Natural killer cell (primary cell): ENCODE measurements at regions not wholly inside any gene's neighbourhood (a gene's known extent, or its start where the extent isn't known, plus 50 kb on each side); places are given as distances from the start of the nearest gene placed in this dataset.

Source experiments
- ATAC-seq, 3 donors: fragments of 150-1000 bp in 2 of 3; fragments of 200-7000 bp in 1 of 3; cut with Tn5 transposase; 1 replicate in 1 of 3; 2 replicates in 2 of 3; pipeline ENCODE4 v1.10.0; 2021; ENCODE audit warnings: mild to moderate bottlenecking in 2 of 3, moderate library complexity in 2 of 3
- DNase-seq, 2 donors: peaks; one replicate each; pipeline versions ENCODE4 v3.0.0 to v3.0.0-alpha.2; 2013 to 2021; ENCODE audit warnings: mixed read lengths in 1 of 2
- H3K27ac ChIP-seq: one replicate; pipeline ENCODE4 v1.5.1; 2013; ENCODE audit warnings: mild to moderate bottlenecking, low read length
- H3K27me3 ChIP-seq: one replicate; pipeline ENCODE4 v1.6.1; 2013; ENCODE audit warnings: low read length; ENCODE audit not compliant: control insufficient read depth, insufficient read depth
- H3K36me3 ChIP-seq: one replicate; pipeline ENCODE4 v1.6.1; 2013; ENCODE audit warnings: low read length; ENCODE audit not compliant: control insufficient read depth, insufficient read depth
- H3K4me1 ChIP-seq: one replicate; pipeline ENCODE4 v1.6.1; 2013; ENCODE audit warnings: low read length; ENCODE audit not compliant: control insufficient read depth, insufficient read depth
- H3K4me3 ChIP-seq: one replicate; pipeline ENCODE4 v1.5.1; 2013; ENCODE audit warnings: low read length
- H3K9me3 ChIP-seq: one replicate; pipeline ENCODE4 v1.6.1; 2013; ENCODE audit warnings: low read length; ENCODE audit not compliant: control insufficient read depth, insufficient read depth
- H3K27ac Mint-ChIP-seq, 2 donors: one replicate each; pipeline ENCODE4 v1.8.0; 2022; ENCODE audit warnings: mild to moderate bottlenecking in 2 of 2, mixed read lengths in 2 of 2, moderate library complexity in 1 of 2
- H3K27me3 Mint-ChIP-seq, 2 donors: one replicate each; pipeline ENCODE4 v1.8.0; 2022; ENCODE audit warnings: low read depth in 2 of 2, mixed read lengths in 2 of 2
- H3K36me3 Mint-ChIP-seq: one replicate; pipeline ENCODE4 v1.8.0; 2022; ENCODE audit warnings: mixed read lengths
- H3K4me1 Mint-ChIP-seq, 2 donors: one replicate each; pipeline ENCODE4 v1.8.0; 2022; ENCODE audit warnings: mixed read lengths in 2 of 2
- H3K4me3 Mint-ChIP-seq: one replicate; pipeline ENCODE4 v1.8.0; 2022; ENCODE audit warnings: mild to moderate bottlenecking, moderate library complexity, mixed read lengths
- H3K9me3 Mint-ChIP-seq, 2 donors: one replicate each; pipeline ENCODE4 v1.8.0; 2022; ENCODE audit warnings: mixed read lengths in 2 of 2
- CTCF ChIP-seq: fragments of 200-600 bp; IDR thresholded peaks from one replicate; pipeline ENCODE4 v1.8.0; 2022; ENCODE audit warnings: antibody characterized with exemption
- WGBS: methylation state at CpG from one replicate; pipeline ENCODE4 v1.1.7; 2013; ENCODE audit warnings: missing lambda C conversion rate; ENCODE audit not compliant: insufficient coverage; 5-methylcytosine and 5-hydroxymethylcytosine counted together
- intact Hi-C: fragments of 100-400 bp; cut with micrococcal nuclease; formaldehyde crosslinking; loops from one replicate; pipeline ENCODE4 v1.14.2; 2022

- no peaks in the 10 kb centered on the region for H3K4me1 ChIP-seq
- no peaks in the 10 kb centered on the region for H3K4me1 Mint-ChIP-seq
- no peaks in the 10 kb centered on the region for H3K27me3 ChIP-seq
- H3K27me3 Mint-ChIP-seq: peaks cover 15 to 51% of the 10 kb centered on the region in 2 donors
- WGBS: no CpG with 5 or more reads among the region's 2 CpGs
- intact Hi-C loops: no loop called here
- no peaks in the 10 kb centered on the region for H3K36me3 Mint-ChIP-seq
- no peaks in the 10 kb centered on the region for H3K36me3 ChIP-seq
- H3K27ac Mint-ChIP-seq: no peak overlapping the region
- H3K9me3 ChIP-seq: no peaks in the 10 kb centered on the region
- no peak for ATAC-seq
- no peak overlapping the region for H3K4me3 Mint-ChIP-seq
- H3K4me3 ChIP-seq: no peak overlapping the region
- H3K9me3 Mint-ChIP-seq: no peaks in the 10 kb centered on the region
- DNase-seq: no peak
- H3K27ac ChIP-seq: no peak overlapping the region
- no peak for TF ChIP-seq CTCF
Measured at GRCh38 chr15:29887721-29888120, 65.5 kb upstream of the TJP1 start.

GRCh38 chr15:29885183-29885582 lies 62.9 kb upstream of the TJP1 start:
- TF ChIP-seq CTCF: no peak
- no peak overlapping the region for H3K27ac Mint-ChIP-seq
- WGBS: 82% methylated on average over 3 of the region's 3 CpGs

GRCh38 chr15:29883126-29883525 lies 60.9 kb upstream of the TJP1 start:
- no peaks in the 10 kb centered on the region for H3K36me3 Mint-ChIP-seq
- H3K4me3 ChIP-seq: no peak overlapping the region
- H3K9me3 Mint-ChIP-seq: no peaks in the 10 kb centered on the region
- no peaks in the 10 kb centered on the region for H3K4me1 Mint-ChIP-seq
- WGBS: 79% methylated on average over 3 of the region's 3 CpGs
- intact Hi-C loops: no loop called here
- no peaks in the 10 kb centered on the region for H3K9me3 ChIP-seq
- no peaks in the 10 kb centered on the region for H3K36me3 ChIP-seq
- no peak overlapping the region for H3K4me3 Mint-ChIP-seq
- no peak for ATAC-seq
- TF ChIP-seq CTCF: no peak
- H3K27me3 Mint-ChIP-seq: peaks cover 17 to 38% of the 10 kb centered on the region in 2 donors
- no peak overlapping the region for H3K27ac Mint-ChIP-seq
- DNase-seq: no peak
- H3K27me3 ChIP-seq: no peaks in the 10 kb centered on the region
- H3K27ac ChIP-seq: no peak overlapping the region
- no peaks in the 10 kb centered on the region for H3K4me1 ChIP-seq

More at GRCh38 chr15:29885183-29885582, 62.9 kb upstream of the TJP1 start:
- H3K36me3 Mint-ChIP-seq: no peaks in the 10 kb centered on the region
- Histone ChIP-seq H3K36me3 (no peaks in the 10 kb centered on the region), H3K27ac (no peak overlapping the region), H3K4me1 (no peaks in the 10 kb centered on the region), H3K9me3 (no peaks in the 10 kb centered on the region), H3K4me3 (no peak overlapping the region), H3K27me3 (no peaks in the 10 kb centered on the region)
- H3K27me3 Mint-ChIP-seq: peaks cover 17 to 41% of the 10 kb centered on the region in 2 donors
- intact Hi-C loops: no loop called here
- H3K4me1 Mint-ChIP-seq: no peaks in the 10 kb centered on the region
- no peaks in the 10 kb centered on the region for H3K9me3 Mint-ChIP-seq
- ATAC-seq (no peak), DNase-seq (no peak)
- no peak overlapping the region for H3K4me3 Mint-ChIP-seq

- Mint-ChIP-seq H3K4me1 (no peaks in the 10 kb centered on the region), H3K27me3 (peaks cover 14 to 29% of the 10 kb centered on the region in 2 donors), H3K36me3 (no peaks in the 10 kb centered on the region), H3K9me3 (no peaks in the 10 kb centered on the region), H3K27ac (no peak overlapping the region), H3K4me3 (no peak overlapping the region)
- Histone ChIP-seq H3K36me3 (no peaks in the 10 kb centered on the region), H3K9me3 (no peaks in the 10 kb centered on the region), H3K27ac (no peak overlapping the region), H3K4me3 (no peak overlapping the region), H3K4me1 (no peaks in the 10 kb centered on the region), H3K27me3 (no peaks in the 10 kb centered on the region)
- DNase-seq: no peak
- 100% methylated on average over 1 of the region's 4 CpGs for WGBS
- intact Hi-C loops: no loop called here
- no peak for ATAC-seq
- TF ChIP-seq CTCF: no peak
Measured at GRCh38 chr15:29880886-29881285, 58.6 kb upstream of the TJP1 start.
